SK-N-MC (cell line): ENCODE measurements at regions not wholly inside any gene's neighbourhood (a gene's known extent, or its start where the extent isn't known, plus 50 kb on each side); places are given as distances from the start of the nearest gene placed in this dataset.

Source experiments
- EZH2 ChIP-seq: fragments of 200-600 bp; sonication (generic); IDR thresholded peaks from one replicate; pipeline ENCODE4 v1.6.1; 2017; ENCODE audit warnings: antibody characterized with exemption
- FOXP2 ChIP-seq: optimal IDR thresholded peaks from 2 replicates; pipeline ENCODE3; 2011; ENCODE audit warnings: mild to moderate bottlenecking, moderate library complexity; ENCODE audit not compliant: insufficient read depth; ENCODE audit errors: extremely low read length, control extremely low read depth
- POLR2AphosphoS5 ChIP-seq: IDR thresholded peaks from 2 replicates; pipeline ENCODE4 v1.6.1; 2012; ENCODE audit warnings: mild to moderate bottlenecking, low read depth, low read length, borderline replicate concordance

GRCh38 chr2:67218056-67218455, 179.1 kb upstream of the ETAA1 start:
- no peak for TF ChIP-seq EZH2
- no peak for TF ChIP-seq POLR2AphosphoS5
- no peak for TF ChIP-seq FOXP2
